Ovary (tissue), 7 donors: ENCODE measurements at regions not wholly inside any gene's neighbourhood (a gene's known extent, or its start where the extent isn't known, plus 50 kb on each side); places are given as distances from the start of the nearest gene placed in this dataset.
"Not testable (repeated sequence)": the region's sequence is repeated elsewhere in the genome, so short reads cannot be mapped to it uniquely, and the experiment has no call there.

Experiments used
- DNase-seq, 5 donors: peaks; one replicate each; pipeline ENCODE4 v3.0.0-alpha.2; 2019 to 2020
- H3K27ac ChIP-seq, 2 donors: fragments of 200-600 bp; one replicate each; pipeline versions ENCODE4 v1.5.1 to v1.8.0; 2019 to 2022
- H3K27me3 ChIP-seq: fragments of 200-600 bp; one replicate; pipeline ENCODE4 v1.8.0; 2022
- H3K36me3 ChIP-seq: fragments of 200-600 bp; sonication (generic); one replicate; pipeline ENCODE4 v1.5.1; 2019
- H3K4me1 ChIP-seq: one replicate; pipeline ENCODE4 v1.8.1; 2013; ENCODE audit warnings: mild to moderate bottlenecking, moderate library complexity; ENCODE audit not compliant: insufficient read depth
- H3K4me3 ChIP-seq: fragments of 200-600 bp; sonication (generic); one replicate; pipeline ENCODE4 v1.5.1; 2017
- H3K9me3 ChIP-seq, 2 donors: fragments of 200-600 bp in 1 of 2; sonication (generic) in 1 of 2; one replicate each; pipeline versions ENCODE4 v1.5.1 to v1.8.1; 2013 to 2019; ENCODE audit warnings: mild to moderate bottlenecking in 1 of 2, moderate library complexity in 1 of 2
- CTCF ChIP-seq, 3 donors: fragments of 450-650 bp in 2 of 3; fragments of 200-600 bp in 1 of 3; IDR thresholded peaks; one replicate each; pipeline versions ENCODE4 v1.5.1 to v1.8.0; 2016 to 2022; ENCODE audit warnings: antibody characterized with exemption in 3 of 3, mild to moderate bottlenecking in 1 of 3
- EP300 ChIP-seq: sonication (generic); formaldehyde crosslinking; IDR thresholded peaks from one replicate; pipeline ENCODE4 v1.6.1; 2017; ENCODE audit warnings: antibody characterized with exemption
- POLR2A ChIP-seq: fragments of 450-650 bp; IDR thresholded peaks from one replicate; pipeline ENCODE4 v1.6.1; 2017; ENCODE audit warnings: antibody characterized with exemption, mild to moderate bottlenecking, moderate library complexity
- WGBS, 3 donors: extraction: QIAGEN DNeasy Blood & Tissue Kit in 1 of 3; methylation state at CpG; one replicate each; pipeline versions ENCODE4 v1.1.5 to v1.1.7; 2013 to 2017; 5-methylcytosine and 5-hydroxymethylcytosine counted together
- intact Hi-C, 4 donors: fragments of 100-400 bp; cut with DNase I; formaldehyde crosslinking; loops; one replicate each; pipeline versions ENCODE4 v1.11.0 to v1.15.1; 2022 to 2023
- donor health status: DM: no; HTN: no; CAD: no; lungs with moderate emphysema.
- donor health status: DM: no; HTN: no; CAD: no.
- donor health status: Bipolar disorder and iron deficiency.
- donor health status: DM: no; HTN: no; CAD: no.
- donor health status: DM: yes; HTN: yes; CAD: no.

GRCh38 chr2:88885679-88886416 is 194.4 kb downstream of the RPIA start:
- no peak for DNase-seq
- H3K4me3 ChIP-seq, result no peak overlapping the region

GRCh38 chr2:88887466-88887865 is 196.0 kb downstream of the RPIA start:
- H3K36me3 ChIP-seq, DNase-seq, intact Hi-C loops, H3K4me3 ChIP-seq, H3K27ac ChIP-seq, H3K4me1 ChIP-seq, H3K27me3 ChIP-seq, H3K9me3 ChIP-seq: not testable (repeated sequence)
- WGBS, 3 donors, result 76 to 84% (median 79%) methylated on average over 5 of the region's 5 CpGs

More at GRCh38 chr2:88885679-88886416, 194.4 kb downstream of the RPIA start:
- no peaks in the 10 kb centered on the region for H3K4me1 ChIP-seq
- H3K27ac ChIP-seq, result no peak overlapping the region
- intact Hi-C loops, result no loop called here
- no peak for TF ChIP-seq CTCF (IDR thresholded peaks at IDR 0.05)
- TF ChIP-seq POLR2A, result no peak
- no peak for TF ChIP-seq EP300
- H3K36me3 ChIP-seq, result no peaks in the 10 kb centered on the region
- no peaks in the 10 kb centered on the region for H3K9me3 ChIP-seq
- 58 to 66% (median 65%) methylated on average over 11 of the region's 11 CpGs for WGBS, 3 donors
- H3K27me3 ChIP-seq, result no peaks in the 10 kb centered on the region

- H3K27me3 ChIP-seq, result no peaks in the 10 kb centered on the region
- H3K36me3 ChIP-seq, result no peaks in the 10 kb centered on the region
- TF ChIP-seq EP300, result no peak
- no peak for TF ChIP-seq POLR2A
- no peak for TF ChIP-seq CTCF (IDR thresholded peaks at IDR 0.05)
- H3K27ac ChIP-seq, result no peak overlapping the region
- intact Hi-C loops, result no loop called here
- DNase-seq, result no peak
- H3K4me1 ChIP-seq, result no peaks in the 10 kb centered on the region
- no peak overlapping the region for H3K4me3 ChIP-seq
- no peaks in the 10 kb centered on the region for H3K9me3 ChIP-seq
- 84 to 100% (median 92%) methylated on average over 1 of the region's 1 CpG for WGBS, 3 donors
Measured at GRCh38 chr2:88892207-88892606, 200.7 kb downstream of the RPIA start.

GRCh38 chr2:88892788-88893187 is 201.3 kb downstream of the RPIA start:
- Histone ChIP-seq H3K36me3 (no peaks in the 10 kb centered on the region), H3K9me3 (no peaks in the 10 kb centered on the region), H3K27ac (no peak overlapping the region), H3K4me1 (no peaks in the 10 kb centered on the region), H3K4me3 (no peak overlapping the region), H3K27me3 (no peaks in the 10 kb centered on the region)
- TF ChIP-seq POLR2A, result no peak
- TF ChIP-seq CTCF (IDR thresholded peaks at IDR 0.05), result no peak
- TF ChIP-seq EP300, result no peak
- WGBS, 3 donors, result 83 to 90% (median 89%) methylated on average over 4 of the region's 4 CpGs
- intact Hi-C loops, result no loop called here
- DNase-seq, result no peak

GRCh38 chr2:88896971-88897370 is 205.5 kb downstream of the RPIA start:
- H3K27ac ChIP-seq, result no peak overlapping the region
- H3K9me3 ChIP-seq, result no peaks in the 10 kb centered on the region
- intact Hi-C loops, result no loop called here
- DNase-seq, result no peak
- no peaks in the 10 kb centered on the region for H3K27me3 ChIP-seq
- WGBS, 3 donors, result 24 to 43% (median 33%) methylated on average over 1 of the region's 1 CpG
- H3K36me3 ChIP-seq, result no peaks in the 10 kb centered on the region
- TF ChIP-seq CTCF (IDR thresholded peaks at IDR 0.05) (no peak), EP300 (no peak), POLR2A (no peak)
- H3K4me1 ChIP-seq, result no peaks in the 10 kb centered on the region
- H3K4me3 ChIP-seq, result no peak overlapping the region
